Superior temporal gyrus (tissue), 1 donor: ENCODE measurements at regions not wholly inside any gene's neighbourhood (a gene's known extent, or its start where the extent isn't known, plus 50 kb on each side); places are given as distances from the start of the nearest gene placed in this dataset.
A peak's percentile ranks its signal among the peaks of the same experiment; 100 is the strongest.
"Not testable (repeated sequence)": the region's sequence is repeated elsewhere in the genome, so short reads cannot be mapped to it uniquely, and the experiment has no call there.

Experiments
- DNase-seq: peaks from one replicate; pipeline ENCODE4 v3.0.0-alpha.2; 2016; ENCODE audit errors: extremely low spot score

GRCh38 chr9:86997156-86997555 lies 49.9 kb upstream of the GAS1 start:
- DNase-seq, result no peak

GRCh38 chr9:86997951-86998350 lies 50.6 kb upstream of the GAS1 start:
- no peak for DNase-seq

GRCh38 chr9:87002517-87002916 lies 55.2 kb upstream of the GAS1 start:
- no peak for DNase-seq

- no peak for DNase-seq
Measured at GRCh38 chr9:87004016-87004415, 56.7 kb upstream of the GAS1 start.

- no peak for DNase-seq
Measured at GRCh38 chr9:87006956-87007355, 59.6 kb upstream of the GAS1 start.

GRCh38 chr9:87007711-87008366 lies 60.5 kb upstream of the GAS1 start:
- peak; percentile 75 for DNase-seq

- DNase-seq, result no peak
Measured at GRCh38 chr9:87008667-87009066, 61.4 kb upstream of the GAS1 start.

- DNase-seq, result no peak
Measured at GRCh38 chr9:87010626-87011025, 63.3 kb upstream of the GAS1 start.

GRCh38 chr9:87011551-87011950 lies 64.2 kb upstream of the GAS1 start:
- DNase-seq, result no peak

GRCh38 chr9:87013490-87013889 lies 66.2 kb upstream of the GAS1 start:
- DNase-seq, result no peak

- no peak for DNase-seq
Measured at GRCh38 chr9:87014436-87014835, 67.1 kb upstream of the GAS1 start.

- no peak for DNase-seq
Measured at GRCh38 chr9:87016681-87017080, 69.4 kb upstream of the GAS1 start.

GRCh38 chr9:87020169-87020950 lies 73.1 kb upstream of the GAS1 start:
- no peak for DNase-seq

GRCh38 chr9:87022178-87022577 lies 74.9 kb upstream of the GAS1 start:
- no peak for DNase-seq

GRCh38 chr9:87026204-87026603 lies 78.9 kb upstream of the GAS1 start:
- no peak for DNase-seq

GRCh38 chr9:87028836-87029235 lies 81.5 kb upstream of the GAS1 start:
- DNase-seq, result not testable (repeated sequence)

GRCh38 chr9:87029905-87030304 lies 82.6 kb upstream of the GAS1 start:
- no peak for DNase-seq

GRCh38 chr9:87034841-87035240 lies 87.5 kb upstream of the GAS1 start:
- no peak for DNase-seq

GRCh38 chr9:87035879-87036278 lies 88.6 kb upstream of the GAS1 start:
- no peak for DNase-seq

GRCh38 chr9:87036506-87036905 lies 89.2 kb upstream of the GAS1 start:
- DNase-seq, result no peak

- DNase-seq, result no peak
Measured at GRCh38 chr9:87039809-87040392, 92.6 kb upstream of the GAS1 start.

- DNase-seq, result no peak
Measured at GRCh38 chr9:87040410-87041009, 93.2 kb upstream of the GAS1 start.
